ENCODE measurements at regions not wholly inside any gene's neighbourhood (a gene's known extent, or its start where the extent isn't known, plus 50 kb on each side); places are given as distances from the start of the nearest gene placed in this dataset.
"Not testable (repeated sequence)": the region's sequence is repeated elsewhere in the genome, so short reads cannot be mapped to it uniquely, and the experiment has no call there.

DNA sequence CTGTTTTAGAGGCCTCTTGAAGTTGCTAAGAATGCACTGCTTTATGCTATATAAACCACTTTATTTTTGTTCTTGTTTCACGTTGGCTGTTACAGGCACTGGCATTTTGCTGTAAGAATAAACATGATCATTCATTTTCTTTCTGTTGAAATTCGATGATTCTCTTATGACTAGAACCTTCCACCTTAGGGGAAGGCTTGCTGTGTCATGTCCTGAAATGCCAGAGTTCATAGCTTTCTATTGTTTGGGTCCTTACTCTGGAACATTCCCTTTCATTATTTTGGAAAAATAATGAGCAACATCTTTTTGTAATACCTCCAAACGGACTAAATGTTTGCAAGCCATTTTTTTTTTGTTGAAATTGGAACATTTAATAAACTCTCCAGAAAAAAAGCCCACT lies 495.1 kb upstream of the POT1 start:
- Histone ChIP-seq H3K4me3 (ENCODE audit: low read length in 2 of 2) (no peak overlapping the region), H3K36me3 (ENCODE audit: control insufficient read depth in 2 of 2, insufficient read depth in 2 of 2, low read length in 1 of 2) (no peaks in the 10 kb centered on the region), H3K4me1 (ENCODE audit: control insufficient read depth in 2 of 2, insufficient read depth in 2 of 2, low read length in 2 of 2) (no peaks in the 10 kb centered on the region), H3K9me3 (ENCODE audit: control insufficient read depth in 2 of 2, insufficient read depth in 1 of 2, low read length in 1 of 2) (no peaks in the 10 kb centered on the region), H3K27me3 (ENCODE audit: control insufficient read depth in 2 of 2, insufficient read depth in 1 of 2, low read length in 1 of 2) (no peaks in the 10 kb centered on the region), H3K27ac (ENCODE audit: low read depth in 1 of 2, low read length in 1 of 2) (no peak overlapping the region)
- no peak for DNase-seq (ENCODE audit: low read depth in 6 of 9, low spot score in 9 of 9)
- 87% methylated on average over 3 of the region's 3 CpGs for WGBS

DNA sequence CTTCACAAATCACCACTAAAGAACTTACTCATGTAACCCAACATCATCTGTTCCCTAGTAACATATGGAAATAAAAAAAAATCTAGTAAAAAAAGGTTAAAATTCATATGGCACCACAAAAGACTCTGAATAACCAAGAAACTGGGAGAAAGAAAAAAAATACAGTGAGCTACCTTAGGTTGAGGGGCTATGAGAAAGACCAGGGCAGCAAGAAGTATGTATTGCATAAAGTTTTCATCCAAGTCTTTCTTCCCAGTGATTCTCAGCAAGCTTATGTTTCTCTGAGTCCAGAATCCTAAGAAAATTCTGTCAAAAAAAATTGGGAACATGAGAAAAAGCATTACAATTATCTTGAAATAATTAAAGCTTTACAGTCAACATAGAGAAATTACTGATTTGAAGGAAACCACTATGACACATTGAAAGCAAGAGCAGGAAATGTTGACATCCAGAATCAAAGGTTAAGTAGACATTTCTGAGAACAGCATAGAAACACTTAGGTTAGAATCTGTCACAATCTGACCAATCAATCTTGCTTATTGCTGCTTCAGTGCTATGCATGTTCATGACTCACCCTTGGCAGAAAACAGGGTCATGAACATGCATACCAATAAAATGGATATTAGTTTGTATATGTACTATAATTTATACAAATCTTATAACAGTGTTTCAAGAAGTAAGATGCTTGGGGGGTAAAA lies 494.0 kb upstream of the POT1 start:
- H3K27me3 ChIP-seq (ENCODE audit: control insufficient read depth in 2 of 2, insufficient read depth in 1 of 2, low read length in 1 of 2): no peaks in the 10 kb centered on the region
- DNase-seq (ENCODE audit: low read depth in 6 of 9, low spot score in 9 of 9): peak in 1 of 9 donors; percentile 7
- no peak overlapping the region for H3K4me3 ChIP-seq (ENCODE audit: low read length in 2 of 2)
- no peaks in the 10 kb centered on the region for H3K9me3 ChIP-seq (ENCODE audit: control insufficient read depth in 2 of 2, insufficient read depth in 1 of 2, low read length in 1 of 2)
- H3K27ac ChIP-seq (ENCODE audit: low read depth in 1 of 2, low read length in 1 of 2): no peak overlapping the region
- no peaks in the 10 kb centered on the region for H3K36me3 ChIP-seq (ENCODE audit: control insufficient read depth in 2 of 2, insufficient read depth in 2 of 2, low read length in 1 of 2)
- H3K4me1 ChIP-seq (ENCODE audit: control insufficient read depth in 2 of 2, insufficient read depth in 2 of 2, low read length in 2 of 2): no peaks in the 10 kb centered on the region

DNA sequence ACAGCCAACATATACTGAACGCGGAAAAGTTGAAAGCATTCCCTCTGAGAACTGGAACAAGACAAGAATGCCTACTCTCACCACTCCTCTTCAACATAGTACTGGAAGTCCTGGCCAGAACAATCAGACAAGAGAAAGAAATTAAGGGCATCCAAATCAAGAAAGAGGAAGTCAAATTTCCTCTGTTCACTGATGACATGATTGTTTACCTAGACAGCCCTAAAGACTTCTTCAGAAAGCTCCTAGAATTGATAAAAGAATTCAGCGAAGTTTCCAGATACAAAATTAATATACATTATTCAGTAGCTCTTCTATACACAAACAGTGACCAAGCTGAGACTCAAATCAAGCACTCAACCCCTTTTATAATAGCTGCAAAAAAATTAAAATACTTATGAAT lies 491.8 kb upstream of the POT1 start:
- not testable (repeated sequence) for H3K4me3 ChIP-seq (ENCODE audit: low read length in 2 of 2); H3K9me3 ChIP-seq (ENCODE audit: control insufficient read depth in 2 of 2, insufficient read depth in 1 of 2, low read length in 1 of 2); H3K27me3 ChIP-seq (ENCODE audit: control insufficient read depth in 2 of 2, insufficient read depth in 1 of 2, low read length in 1 of 2); H3K36me3 ChIP-seq (ENCODE audit: control insufficient read depth in 2 of 2, insufficient read depth in 2 of 2, low read length in 1 of 2); DNase-seq (ENCODE audit: low read depth in 6 of 9, low spot score in 9 of 9); H3K27ac ChIP-seq (ENCODE audit: low read depth in 1 of 2, low read length in 1 of 2); H3K4me1 ChIP-seq (ENCODE audit: control insufficient read depth in 2 of 2, insufficient read depth in 2 of 2, low read length in 2 of 2)
- WGBS: 96% methylated on average over 3 of the region's 3 CpGs

DNA sequence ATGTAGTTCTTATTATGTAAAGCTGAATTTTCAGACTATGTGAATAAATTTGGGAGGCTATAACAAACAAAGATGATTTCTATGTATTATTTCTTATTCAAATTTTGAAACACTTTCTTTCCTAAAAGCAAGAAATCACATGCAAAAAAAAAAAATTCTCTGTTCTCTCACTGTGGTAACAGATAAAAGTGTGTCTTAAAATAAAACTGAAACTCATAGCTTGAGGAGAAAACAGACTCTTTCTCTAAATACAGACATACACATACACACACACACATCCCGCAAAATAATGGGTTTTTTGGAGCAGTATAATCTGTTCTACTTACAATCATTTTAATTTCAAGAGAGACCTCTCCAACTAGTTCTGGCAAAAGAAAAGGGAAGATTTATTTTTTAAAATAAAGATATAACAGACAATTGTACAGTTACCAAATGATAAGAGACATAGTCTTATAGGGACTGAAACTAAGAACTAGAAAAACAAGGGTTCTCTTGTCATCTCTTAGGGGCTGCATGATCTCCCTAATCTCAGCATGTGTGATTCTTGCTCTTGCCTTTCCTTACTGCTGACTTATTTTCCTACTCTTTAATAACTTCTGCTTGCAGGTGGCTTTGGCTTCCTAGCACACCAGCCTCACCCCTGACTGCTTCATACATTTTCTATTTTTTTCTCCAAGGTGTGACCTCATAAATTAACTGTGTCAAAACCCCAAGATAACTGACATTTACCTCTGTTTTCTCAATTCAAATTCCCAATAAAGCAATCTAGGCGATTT lies 483.5 kb upstream of the POT1 start:
- Histone ChIP-seq H3K27me3 (ENCODE audit: control insufficient read depth in 2 of 2, insufficient read depth in 1 of 2, low read length in 1 of 2) (no peaks in the 10 kb centered on the region), H3K27ac (ENCODE audit: low read depth in 1 of 2, low read length in 1 of 2) (no peak overlapping the region), H3K9me3 (ENCODE audit: control insufficient read depth in 2 of 2, insufficient read depth in 1 of 2, low read length in 1 of 2) (no peaks in the 10 kb centered on the region), H3K4me3 (ENCODE audit: low read length in 2 of 2) (no peak overlapping the region), H3K36me3 (ENCODE audit: control insufficient read depth in 2 of 2, insufficient read depth in 2 of 2, low read length in 1 of 2) (no peaks in the 10 kb centered on the region), H3K4me1 (ENCODE audit: control insufficient read depth in 2 of 2, insufficient read depth in 2 of 2, low read length in 2 of 2) (no peaks in the 10 kb centered on the region)
- DNase-seq (ENCODE audit: low read depth in 6 of 9, low spot score in 9 of 9): no peak
- 59% methylated on average over 2 of the region's 2 CpGs for WGBS

DNA sequence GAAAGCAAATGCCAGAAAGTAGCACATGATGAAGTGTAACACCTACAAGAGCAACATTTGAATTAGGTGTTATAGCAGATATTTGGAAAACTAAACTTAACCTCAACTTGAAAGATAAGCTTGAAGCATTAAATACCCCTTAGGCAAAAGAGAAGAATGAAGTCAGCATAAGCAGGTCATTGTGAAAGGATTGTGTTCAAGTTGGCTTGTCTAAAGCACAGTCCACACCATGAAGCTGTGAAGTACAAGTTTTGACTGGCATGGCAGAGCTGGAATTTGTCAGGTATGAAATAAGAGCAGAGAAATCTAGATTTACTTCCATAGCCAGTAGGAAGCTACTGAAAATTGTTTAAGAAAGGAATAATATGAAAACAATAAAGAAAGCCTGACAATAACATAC lies 480.3 kb upstream of the POT1 start:
- Histone ChIP-seq H3K27me3 (ENCODE audit: control insufficient read depth in 2 of 2, insufficient read depth in 1 of 2, low read length in 1 of 2) (no peaks in the 10 kb centered on the region), H3K27ac (ENCODE audit: low read depth in 1 of 2, low read length in 1 of 2) (no peak overlapping the region), H3K4me3 (ENCODE audit: low read length in 2 of 2) (no peak overlapping the region), H3K9me3 (ENCODE audit: control insufficient read depth in 2 of 2, insufficient read depth in 1 of 2, low read length in 1 of 2) (no peaks in the 10 kb centered on the region), H3K36me3 (ENCODE audit: control insufficient read depth in 2 of 2, insufficient read depth in 2 of 2, low read length in 1 of 2) (no peaks in the 10 kb centered on the region), H3K4me1 (ENCODE audit: control insufficient read depth in 2 of 2, insufficient read depth in 2 of 2, low read length in 2 of 2) (no peaks in the 10 kb centered on the region)
- no peak for DNase-seq (ENCODE audit: low read depth in 6 of 9, low spot score in 9 of 9)

DNA sequence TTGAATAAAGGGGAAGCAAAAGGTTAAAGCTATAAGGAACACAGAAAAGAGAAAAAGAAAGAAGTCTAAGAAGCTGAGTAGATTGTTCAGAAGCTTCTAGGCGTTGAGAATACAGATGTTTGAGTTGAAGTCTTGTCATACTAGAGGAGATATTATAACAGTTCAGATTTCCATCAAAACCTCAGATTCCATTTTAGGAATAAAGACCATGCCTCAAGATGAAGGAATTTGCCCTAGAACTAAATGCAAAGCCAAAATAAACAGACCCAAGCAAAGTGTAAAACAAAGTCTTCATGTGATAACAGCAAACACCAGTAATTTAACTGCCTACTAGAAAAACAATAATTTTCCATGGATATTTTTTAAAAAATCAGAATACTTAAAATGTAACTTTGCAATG lies 476.5 kb upstream of the POT1 start:
- H3K4me1 ChIP-seq (ENCODE audit: control insufficient read depth in 2 of 2, insufficient read depth in 2 of 2, low read length in 2 of 2): no peaks in the 10 kb centered on the region
- 88% methylated on average over 1 of the region's 1 CpG for WGBS
- no peaks in the 10 kb centered on the region for H3K27me3 ChIP-seq (ENCODE audit: control insufficient read depth in 2 of 2, insufficient read depth in 1 of 2, low read length in 1 of 2)
- H3K9me3 ChIP-seq (ENCODE audit: control insufficient read depth in 2 of 2, insufficient read depth in 1 of 2, low read length in 1 of 2): no peaks in the 10 kb centered on the region
- no peaks in the 10 kb centered on the region for H3K36me3 ChIP-seq (ENCODE audit: control insufficient read depth in 2 of 2, insufficient read depth in 2 of 2, low read length in 1 of 2)
- no peak overlapping the region for H3K4me3 ChIP-seq (ENCODE audit: low read length in 2 of 2)
- no peak for DNase-seq (ENCODE audit: low read depth in 6 of 9, low spot score in 9 of 9)
- no peak overlapping the region for H3K27ac ChIP-seq (ENCODE audit: low read depth in 1 of 2, low read length in 1 of 2)

DNA sequence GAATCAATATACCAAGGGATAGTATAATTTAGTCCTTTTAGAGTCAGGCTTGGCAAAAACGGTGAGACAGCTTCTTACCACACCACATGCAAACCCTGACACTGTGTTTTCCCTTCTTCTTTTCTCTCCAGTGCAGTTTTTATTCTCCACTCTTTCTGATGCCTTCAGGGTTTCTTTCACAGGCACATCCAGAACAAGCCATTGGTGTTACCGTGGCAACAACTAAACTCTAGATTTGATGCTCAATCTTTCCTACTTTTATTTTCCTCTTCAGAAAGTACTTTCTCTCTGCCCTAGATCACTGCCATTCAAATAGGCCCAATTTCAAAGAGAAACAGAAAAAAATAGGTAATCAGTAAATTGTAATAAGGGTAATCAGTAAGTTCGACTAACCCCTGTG lies 469.8 kb upstream of the POT1 start:
- Histone ChIP-seq H3K27me3 (ENCODE audit: control insufficient read depth in 2 of 2, insufficient read depth in 1 of 2, low read length in 1 of 2) (no peaks in the 10 kb centered on the region), H3K9me3 (ENCODE audit: control insufficient read depth in 2 of 2, insufficient read depth in 1 of 2, low read length in 1 of 2) (no peaks in the 10 kb centered on the region), H3K4me3 (ENCODE audit: low read length in 2 of 2) (no peak overlapping the region), H3K27ac (ENCODE audit: low read depth in 1 of 2, low read length in 1 of 2) (no peak overlapping the region), H3K4me1 (ENCODE audit: control insufficient read depth in 2 of 2, insufficient read depth in 2 of 2, low read length in 2 of 2) (no peaks in the 10 kb centered on the region), H3K36me3 (ENCODE audit: control insufficient read depth in 2 of 2, insufficient read depth in 2 of 2, low read length in 1 of 2) (no peaks in the 10 kb centered on the region)
- WGBS: 93% methylated on average over 3 of the region's 3 CpGs
- no peak for DNase-seq (ENCODE audit: low read depth in 6 of 9, low spot score in 9 of 9)

DNA sequence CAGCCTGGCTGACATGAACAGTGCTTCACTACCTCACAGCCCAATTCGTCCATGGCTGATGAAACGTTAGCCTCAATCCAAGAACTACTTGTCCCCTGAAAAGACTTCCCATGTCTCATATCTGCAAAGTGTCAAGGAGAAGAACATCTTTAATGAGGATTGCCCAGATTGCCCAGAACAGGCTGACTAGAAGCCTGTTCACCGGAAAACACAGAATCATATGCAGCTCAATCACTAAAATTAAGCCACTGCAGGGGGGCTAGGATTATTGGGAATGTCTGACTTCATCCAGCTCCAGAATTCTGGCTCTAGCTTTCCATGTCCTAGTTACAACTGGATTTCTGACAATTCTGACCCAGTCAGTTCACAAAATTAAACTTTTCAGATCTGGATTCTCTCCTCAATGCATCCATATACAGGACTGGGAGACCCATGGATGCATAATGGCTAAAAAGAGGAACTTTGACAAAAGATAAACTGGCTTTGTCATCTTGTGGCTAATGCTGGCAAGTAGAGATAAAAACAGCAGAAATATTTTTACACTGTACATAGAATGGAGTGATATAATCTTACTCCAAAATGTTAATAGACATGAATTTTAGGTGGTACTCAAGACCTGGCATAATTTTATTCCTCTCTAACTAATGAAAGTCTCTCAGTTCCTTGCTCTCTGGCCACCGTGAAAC lies 467.0 kb upstream of the POT1 start:
- Histone ChIP-seq H3K27ac (ENCODE audit: low read depth in 1 of 2, low read length in 1 of 2) (no peak overlapping the region), H3K27me3 (ENCODE audit: control insufficient read depth in 2 of 2, insufficient read depth in 1 of 2, low read length in 1 of 2) (no peaks in the 10 kb centered on the region), H3K4me3 (ENCODE audit: low read length in 2 of 2) (no peak overlapping the region), H3K4me1 (ENCODE audit: control insufficient read depth in 2 of 2, insufficient read depth in 2 of 2, low read length in 2 of 2) (no peaks in the 10 kb centered on the region), H3K9me3 (ENCODE audit: control insufficient read depth in 2 of 2, insufficient read depth in 1 of 2, low read length in 1 of 2) (no peaks in the 10 kb centered on the region), H3K36me3 (ENCODE audit: control insufficient read depth in 2 of 2, insufficient read depth in 2 of 2, low read length in 1 of 2) (no peaks in the 10 kb centered on the region)
- 15% methylated on average over 4 of the region's 4 CpGs for WGBS
- DNase-seq (ENCODE audit: low read depth in 6 of 9, low spot score in 9 of 9): no peak

DNA sequence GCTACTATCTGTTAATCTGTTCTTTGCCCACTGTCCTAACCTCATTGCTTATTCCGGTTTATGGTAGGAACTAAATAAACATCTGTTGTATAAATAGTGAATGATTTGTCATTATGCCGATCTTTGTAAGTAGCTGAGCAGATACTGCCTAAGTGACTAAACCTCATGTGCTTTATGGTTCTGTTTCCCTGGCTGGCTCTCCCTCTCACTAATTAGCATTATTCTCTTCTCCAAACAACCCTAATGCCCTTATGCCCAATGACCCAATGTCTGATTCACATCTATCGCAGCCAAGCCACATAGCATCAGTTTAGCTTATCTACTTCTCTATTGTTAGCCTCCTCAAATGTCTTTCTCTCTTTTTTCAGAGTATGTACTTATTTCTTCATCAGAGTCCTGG lies 462.3 kb upstream of the POT1 start:
- Histone ChIP-seq H3K4me1 (ENCODE audit: control insufficient read depth in 2 of 2, insufficient read depth in 2 of 2, low read length in 2 of 2) (no peaks in the 10 kb centered on the region), H3K27ac (ENCODE audit: low read depth in 1 of 2, low read length in 1 of 2) (no peak overlapping the region), H3K4me3 (ENCODE audit: low read length in 2 of 2) (no peak overlapping the region), H3K9me3 (ENCODE audit: control insufficient read depth in 2 of 2, insufficient read depth in 1 of 2, low read length in 1 of 2) (no peaks in the 10 kb centered on the region), H3K27me3 (ENCODE audit: control insufficient read depth in 2 of 2, insufficient read depth in 1 of 2, low read length in 1 of 2) (no peaks in the 10 kb centered on the region), H3K36me3 (ENCODE audit: control insufficient read depth in 2 of 2, insufficient read depth in 2 of 2, low read length in 1 of 2) (no peaks in the 10 kb centered on the region)
- DNase-seq (ENCODE audit: low read depth in 6 of 9, low spot score in 9 of 9): no peak
- 98% methylated on average over 3 of the region's 3 CpGs for WGBS

Data from thymus (tissue), 11 donors.